Caki2 (cell line): ENCODE measurements at regions not wholly inside any gene's neighbourhood (a gene's known extent, or its start where the extent isn't known, plus 50 kb on each side); places are given as distances from the start of the nearest gene placed in this dataset.
"Not testable (repeated sequence)": the region's sequence is repeated elsewhere in the genome, so short reads cannot be mapped to it uniquely, and the experiment has no call there.

Experiments used
- DNase-seq: peaks from one replicate; pipeline ENCODE4 v3.0.0-alpha.2; 2015; ENCODE audit warnings: low read depth
- in situ Hi-C: cut with HindIII; loops from 2 replicates; pipeline ENCODE4 v1.10.0; 2016; ENCODE audit warnings: low sequenced_read_pairs, low pct_unique_long_range_greater_than_20kb, mixed read lengths

DNA sequence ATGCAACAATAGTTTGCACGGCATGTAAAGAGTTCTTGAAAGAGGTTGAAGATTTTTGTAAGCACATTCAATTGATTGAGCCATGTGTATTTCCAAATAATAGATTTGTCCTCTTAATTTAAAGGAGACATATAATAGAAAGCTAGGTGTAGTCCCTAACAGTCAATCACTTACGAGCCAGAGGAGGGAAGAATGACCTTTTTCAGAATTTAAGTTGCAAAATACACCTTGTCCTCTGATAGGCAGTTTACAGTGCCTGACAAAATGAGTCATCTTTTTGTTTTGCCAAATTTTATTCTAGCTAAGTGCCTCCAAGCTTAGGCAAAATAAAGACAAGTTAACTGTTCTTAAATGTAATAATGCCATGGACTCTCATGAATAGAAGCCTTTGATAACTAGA lies 88.3 kb upstream of the GOLGA6L4 start:
- in situ Hi-C loops, DNase-seq: not testable (repeated sequence)

DNA sequence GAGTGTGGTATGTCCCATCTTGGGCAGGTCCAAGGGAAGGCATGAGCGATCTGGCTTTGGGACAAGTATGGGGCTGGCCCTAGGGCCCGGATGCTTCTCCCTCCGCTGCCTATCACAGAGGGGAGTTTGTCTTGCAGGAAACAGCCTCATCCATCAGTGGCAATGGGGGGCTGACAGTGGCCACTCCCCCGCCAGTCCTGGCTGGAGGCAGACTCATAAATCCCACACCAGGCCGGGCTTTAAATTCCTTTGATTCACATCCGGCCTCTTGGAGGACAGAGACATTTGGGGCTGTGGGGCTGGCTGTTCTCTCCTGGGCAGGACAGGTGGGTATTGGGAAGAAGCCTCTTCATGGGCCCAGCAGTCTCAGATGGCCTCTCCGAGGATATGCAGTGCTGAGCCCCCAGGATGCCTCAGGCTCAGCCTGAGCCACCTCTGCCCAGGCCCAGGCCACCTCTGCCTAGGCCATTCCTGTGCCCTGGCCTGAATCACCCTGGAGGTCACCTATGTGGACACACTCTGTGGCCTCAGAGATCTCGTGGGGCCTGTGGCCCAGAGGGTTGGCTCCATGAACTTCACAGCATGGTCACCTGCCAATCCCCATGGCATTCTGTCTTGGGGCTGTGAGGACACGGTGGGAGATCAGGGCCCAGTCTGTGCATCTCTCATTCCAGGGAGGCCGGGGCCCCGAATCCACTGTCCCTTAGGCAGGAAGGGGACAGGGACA lies 84.2 kb upstream of the GOLGA6L4 start:
- DNase-seq: no peak
- in situ Hi-C loops: no loop called here

GRCh38 chr15:84152381-84152979 lies 83.1 kb upstream of the GOLGA6L4 start:
- in situ Hi-C loops, DNase-seq: not testable (repeated sequence)

DNA sequence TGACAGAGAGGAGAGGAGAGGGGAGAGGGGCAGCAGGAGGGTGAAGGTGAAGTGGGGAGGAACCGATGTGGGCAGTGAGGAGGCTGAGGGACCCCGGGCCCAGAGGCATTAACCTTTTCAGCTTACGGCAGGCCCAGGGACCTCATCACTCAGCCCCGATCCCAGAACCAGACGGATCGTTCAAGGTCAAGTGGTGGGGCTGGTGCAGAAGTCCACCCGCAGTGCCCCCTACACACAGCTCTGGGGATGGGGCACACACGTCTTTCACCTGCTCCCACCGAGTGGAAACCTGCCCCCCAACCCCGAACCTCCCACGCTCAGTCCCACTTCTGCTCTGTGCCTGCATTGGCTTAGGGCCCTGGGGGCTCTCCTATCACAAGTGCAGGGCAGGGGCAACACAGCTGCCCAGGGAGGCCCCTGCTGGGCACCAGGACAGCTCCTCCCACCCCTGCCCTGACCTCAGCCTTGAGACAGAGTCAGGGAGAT lies 81.9 kb upstream of the GOLGA6L4 start:
- in situ Hi-C loops, DNase-seq: not testable (repeated sequence)

GRCh38 chr15:84154314-84154713 lies 81.3 kb upstream of the GOLGA6L4 start:
- DNase-seq, in situ Hi-C loops: not testable (repeated sequence)

DNA sequence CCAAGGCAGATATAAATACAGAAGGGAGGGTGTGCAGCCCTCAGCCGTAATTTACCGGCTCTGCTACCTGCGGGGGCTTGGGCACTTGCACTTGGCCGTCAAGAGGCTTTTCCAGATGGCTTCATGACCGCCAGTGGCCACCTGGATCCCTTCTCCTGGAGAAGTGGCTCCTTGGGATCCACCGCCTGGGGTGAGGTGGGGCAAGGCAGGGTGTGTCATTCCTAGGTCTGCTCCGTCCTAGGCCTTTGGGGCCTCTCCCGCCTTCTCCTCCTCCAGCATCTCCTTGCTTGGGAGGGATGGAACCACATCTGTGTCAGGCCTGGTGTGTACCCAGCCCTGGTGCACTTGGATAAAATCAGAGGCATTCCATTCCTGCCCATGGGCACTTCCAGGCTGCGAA lies 80.8 kb upstream of the GOLGA6L4 start:
- in situ Hi-C loops, DNase-seq: not testable (repeated sequence)

- in situ Hi-C loops, DNase-seq: not testable (repeated sequence)
Measured at GRCh38 chr15:84155792-84156587, 79.6 kb upstream of the GOLGA6L4 start.

- DNase-seq, in situ Hi-C loops: not testable (repeated sequence)
Measured at GRCh38 chr15:84156588-84156840, 79.1 kb upstream of the GOLGA6L4 start.

DNA sequence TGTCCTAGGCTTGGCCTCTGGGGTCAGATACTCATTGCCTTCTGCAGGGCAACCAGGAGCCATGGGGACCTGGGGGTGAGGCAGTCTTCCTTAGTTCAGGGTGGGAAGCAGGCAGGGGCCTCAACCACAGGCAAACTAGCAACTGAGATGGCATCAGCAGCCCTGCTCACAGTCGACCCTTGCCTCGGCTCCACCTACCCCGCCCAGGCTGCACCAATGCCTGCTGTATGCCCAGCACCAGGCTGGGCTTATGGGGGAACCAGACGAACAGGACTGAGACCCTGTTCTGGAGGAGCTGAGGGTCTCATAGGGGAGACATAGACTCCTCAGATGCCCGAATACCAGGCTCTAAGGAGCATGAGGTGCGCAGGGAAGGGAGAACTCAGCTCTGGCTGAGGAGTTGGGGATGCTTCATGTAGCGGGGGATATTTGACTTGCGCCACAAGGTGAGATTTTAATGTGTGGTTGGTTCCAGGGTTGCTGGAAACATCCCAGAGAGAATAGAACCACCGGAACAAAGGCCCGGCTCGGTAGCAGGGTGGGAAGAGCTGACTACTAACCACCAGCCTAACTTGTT lies 78.4 kb upstream of the GOLGA6L4 start:
- DNase-seq, in situ Hi-C loops: not testable (repeated sequence)

GRCh38 chr15:84157857-84158256 lies 77.7 kb upstream of the GOLGA6L4 start:
- in situ Hi-C loops, DNase-seq: not testable (repeated sequence)

- in situ Hi-C loops, DNase-seq: not testable (repeated sequence)
Measured at GRCh38 chr15:84159346-84160269, 76.0 kb upstream of the GOLGA6L4 start.

GRCh38 chr15:84164423-84165292 lies 70.9 kb upstream of the GOLGA6L4 start:
- in situ Hi-C loops, DNase-seq: not testable (repeated sequence)

- in situ Hi-C loops, DNase-seq: not testable (repeated sequence)
Measured at GRCh38 chr15:84170029-84170428, 65.5 kb upstream of the GOLGA6L4 start.

DNA sequence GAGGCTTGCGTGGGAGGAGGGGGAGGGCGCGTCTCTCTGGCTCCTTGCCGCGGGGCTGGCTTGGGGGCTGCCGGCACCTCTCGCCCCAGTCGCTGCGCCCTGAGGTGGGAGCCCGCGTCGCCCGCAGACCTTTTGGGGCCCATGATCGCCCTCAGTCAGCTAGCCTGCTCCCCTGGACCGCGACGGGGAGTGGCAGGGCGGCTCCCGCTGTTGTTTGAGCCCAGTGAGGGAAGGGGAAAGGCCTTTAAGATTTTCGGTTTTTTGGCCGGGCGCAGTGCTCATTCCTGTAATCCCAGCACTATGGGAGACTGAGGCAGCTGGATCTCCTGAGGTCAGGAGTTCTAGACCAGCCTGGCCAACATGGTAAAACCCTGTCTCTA lies 62.4 kb upstream of the GOLGA6L4 start:
- in situ Hi-C loops, DNase-seq: not testable (repeated sequence)
